ENCODE measurements at regions not wholly inside any gene's neighbourhood (a gene's known extent, or its start where the extent isn't known, plus 50 kb on each side); places are given as distances from the start of the nearest gene placed in this dataset.

GRCh38 chr21:27450216-27450615 lies 483.3 kb upstream of the ADAMTS5 start:
- no peak for TF ChIP-seq EZH2phosphoT487 (IDR thresholded peaks at IDR 0.05; ENCODE audit: insufficient read depth, low read depth)
- no peak for TF ChIP-seq EZH2 (IDR thresholded peaks at IDR 0.05; ENCODE audit: insufficient read depth, poor library complexity, severe bottlenecking)

Data from GM23248 (cell line).